K562 (cell line): ENCODE measurements at regions not wholly inside any gene's neighbourhood (a gene's known extent, or its start where the extent isn't known, plus 50 kb on each side); places are given as distances from the start of the nearest gene placed in this dataset.

Experiments used
- GABPA ChIP-seq: fragments of 200-800 bp; sonication (Bioruptor generic); conservative IDR thresholded peaks from 2 replicates; pipeline ENCODE4 v1.6.1; 2016; ENCODE audit warnings: low read depth, missing genetic modification characterization, missing compliant biosample characterization
- POLR2A ChIP-seq: fragments of 450-650 bp; conservative IDR thresholded peaks from 2 replicates; pipeline ENCODE4 v1.6.1; 2016

- TF ChIP-seq POLR2A (no peak), GABPA (no peak)
Observed at GRCh38 chr6:86203044-86203443, 560.4 kb upstream of the SYNCRIP start.
